DND-41 (cell line): ENCODE measurements at regions not wholly inside any gene's neighbourhood (a gene's known extent, or its start where the extent isn't known, plus 50 kb on each side); places are given as distances from the start of the nearest gene placed in this dataset.

Experiments
- ATAC-seq: fragments of 200-7000 bp; cut with Tn5 transposase; 3 replicates; pipeline ENCODE4 v1.9.1; 2021; ENCODE audit warnings: low read depth; ENCODE audit not compliant: insufficient read depth
- DNase-seq: peaks from one replicate; pipeline ENCODE4 v3.0.0-alpha.2; 2020
- H2AFZ ChIP-seq: 2 replicates; pipeline ENCODE4 v1.6.0; 2012; ENCODE audit warnings: low read depth, low read length
- H3K27ac ChIP-seq: 2 replicates; pipeline ENCODE4 v1.5.1; 2012; ENCODE audit warnings: low read length, inconsistent platforms
- H3K27me3 ChIP-seq: fragments of 200-600 bp; sonication (generic); 2 replicates; pipeline ENCODE4 v1.6.0; 2012; ENCODE audit warnings: low read length, mild to moderate bottlenecking, inconsistent platforms; ENCODE audit not compliant: insufficient read depth, poor library complexity
- H3K36me3 ChIP-seq: 2 replicates; pipeline ENCODE4 v1.5.1; 2012; ENCODE audit warnings: low read length, inconsistent platforms; ENCODE audit not compliant: insufficient read depth
- H3K4me1 ChIP-seq: 2 replicates; pipeline ENCODE4 v1.5.1; 2012; ENCODE audit warnings: mild to moderate bottlenecking, low read length; ENCODE audit not compliant: insufficient read depth
- H3K4me2 ChIP-seq: 2 replicates; pipeline ENCODE4 v1.6.0; 2012; ENCODE audit warnings: mild to moderate bottlenecking, moderate library complexity, low read length, inconsistent platforms; ENCODE audit not compliant: insufficient read depth
- H3K4me3 ChIP-seq, 2 experiments: fragments of 200-600 bp in 1 of 2; shearing (Covaris generic) in 1 of 2; 2 replicates each; pipeline ENCODE4 v1.5.1; 2012 to 2016; ENCODE audit warnings: inconsistent platforms in 2 of 2, low read length in 2 of 2, mild to moderate bottlenecking in 2 of 2, low read depth in 1 of 2, moderate library complexity in 1 of 2
- H3K79me2 ChIP-seq: 2 replicates; pipeline ENCODE4 v1.6.0; 2012; ENCODE audit warnings: low read length, inconsistent platforms; ENCODE audit not compliant: insufficient read depth
- H3K9ac ChIP-seq: 2 replicates; pipeline ENCODE4 v1.6.0; 2012; ENCODE audit warnings: low read depth, mild to moderate bottlenecking, inconsistent platforms, low read length, moderate library complexity
- H3K9me3 ChIP-seq: 2 replicates; pipeline ENCODE4 v1.5.1; 2012; ENCODE audit warnings: low read length, moderate library complexity, mild to moderate bottlenecking, inconsistent platforms; ENCODE audit not compliant: insufficient read depth, severe bottlenecking
- H4K20me1 ChIP-seq: 2 replicates; pipeline ENCODE4 v1.6.0; 2012; ENCODE audit warnings: low read length; ENCODE audit not compliant: insufficient read depth
- EZH2 ChIP-seq: IDR thresholded peaks from 3 replicates; pipeline ENCODE4 v1.6.1; 2012; ENCODE audit warnings: borderline replicate concordance, low read depth, mild to moderate bottlenecking, moderate library complexity, low read length, inconsistent platforms; ENCODE audit not compliant: severe bottlenecking
- TF ChIP-seq, protein P1 (sequence below): IDR thresholded peaks from 2 replicates; pipeline ENCODE4 v1.5.1; 2012; ENCODE audit warnings: borderline replicate concordance, low read length, moderate library complexity, mild to moderate bottlenecking; ENCODE audit not compliant: poor library complexity, severe bottlenecking; ENCODE audit errors: extremely low read depth

DNA sequence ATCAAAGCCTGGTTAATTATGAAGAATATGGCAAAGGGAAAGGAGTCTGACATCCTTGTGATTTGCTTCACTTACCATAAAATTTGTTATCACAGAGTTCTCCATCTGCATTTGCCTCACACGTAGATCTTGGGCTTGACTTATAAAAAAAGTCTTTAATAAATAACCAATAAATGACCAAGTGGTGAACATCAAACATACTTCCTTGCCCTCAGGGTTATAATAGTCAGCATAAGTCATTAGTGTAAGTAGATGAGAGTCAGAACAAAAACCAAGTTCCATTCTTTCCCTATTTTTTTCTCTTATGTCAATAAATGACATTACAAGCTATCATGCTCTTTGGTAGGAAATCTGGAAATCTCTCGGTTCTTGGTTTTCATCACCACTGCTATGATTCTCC, 635.4 kb upstream of the ATXN7L3B start:
- no peak overlapping the region for H3K9ac ChIP-seq
- H3K4me1 ChIP-seq, result no peaks in the 10 kb centered on the region
- H3K4me2 ChIP-seq, result no peak overlapping the region
- TF ChIP-seq, protein P1, sequence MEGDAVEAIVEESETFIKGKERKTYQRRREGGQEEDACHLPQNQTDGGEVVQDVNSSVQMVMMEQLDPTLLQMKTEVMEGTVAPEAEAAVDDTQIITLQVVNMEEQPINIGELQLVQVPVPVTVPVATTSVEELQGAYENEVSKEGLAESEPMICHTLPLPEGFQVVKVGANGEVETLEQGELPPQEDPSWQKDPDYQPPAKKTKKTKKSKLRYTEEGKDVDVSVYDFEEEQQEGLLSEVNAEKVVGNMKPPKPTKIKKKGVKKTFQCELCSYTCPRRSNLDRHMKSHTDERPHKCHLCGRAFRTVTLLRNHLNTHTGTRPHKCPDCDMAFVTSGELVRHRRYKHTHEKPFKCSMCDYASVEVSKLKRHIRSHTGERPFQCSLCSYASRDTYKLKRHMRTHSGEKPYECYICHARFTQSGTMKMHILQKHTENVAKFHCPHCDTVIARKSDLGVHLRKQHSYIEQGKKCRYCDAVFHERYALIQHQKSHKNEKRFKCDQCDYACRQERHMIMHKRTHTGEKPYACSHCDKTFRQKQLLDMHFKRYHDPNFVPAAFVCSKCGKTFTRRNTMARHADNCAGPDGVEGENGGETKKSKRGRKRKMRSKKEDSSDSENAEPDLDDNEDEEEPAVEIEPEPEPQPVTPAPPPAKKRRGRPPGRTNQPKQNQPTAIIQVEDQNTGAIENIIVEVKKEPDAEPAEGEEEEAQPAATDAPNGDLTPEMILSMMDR, result no peak
- no peak for TF ChIP-seq EZH2
- no peak overlapping the region for H2AFZ ChIP-seq
- H3K27ac ChIP-seq, result no peak overlapping the region
- no peaks in the 10 kb centered on the region for H3K9me3 ChIP-seq
- no peak overlapping the region for H3K4me3 ChIP-seq
- H3K79me2 ChIP-seq, result no peaks in the 10 kb centered on the region
- no peak for DNase-seq
- no peak for ATAC-seq
- no peaks in the 10 kb centered on the region for H4K20me1 ChIP-seq
- H3K36me3 ChIP-seq, result no peaks in the 10 kb centered on the region
- no peaks in the 10 kb centered on the region for H3K27me3 ChIP-seq

DNA sequence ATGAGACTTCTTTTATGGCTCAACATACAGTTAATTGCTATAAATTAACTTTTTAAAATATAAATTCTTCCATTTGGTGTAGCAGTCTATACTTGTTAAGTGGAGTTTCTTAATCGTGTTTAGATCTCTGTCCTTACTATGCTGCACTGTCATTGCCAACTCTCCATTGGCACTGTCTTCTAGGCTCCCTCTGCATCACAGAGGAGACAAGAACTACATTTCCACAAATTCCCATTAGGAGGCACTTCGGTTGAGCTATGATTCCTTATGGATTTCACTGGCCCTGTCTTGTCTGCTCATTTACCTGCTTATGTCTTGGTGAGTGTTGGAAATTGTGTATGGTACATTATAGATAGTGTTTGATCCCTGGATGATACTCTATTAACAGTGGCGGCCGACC, 630.9 kb upstream of the ATXN7L3B start:
- Histone ChIP-seq H3K4me2 (no peak overlapping the region), H3K9ac (no peak overlapping the region), H3K79me2 (no peaks in the 10 kb centered on the region), H3K4me3 (no peak overlapping the region), H3K27ac (no peak overlapping the region), H3K4me1 (no peaks in the 10 kb centered on the region), H3K27me3 (no peaks in the 10 kb centered on the region), H4K20me1 (no peaks in the 10 kb centered on the region), H2AFZ (no peak overlapping the region), H3K9me3 (no peaks in the 10 kb centered on the region), H3K36me3 (no peaks in the 10 kb centered on the region)
- TF ChIP-seq, protein P1, result no peak
- no peak for TF ChIP-seq EZH2
- no peak for ATAC-seq
- no peak for DNase-seq

DNA sequence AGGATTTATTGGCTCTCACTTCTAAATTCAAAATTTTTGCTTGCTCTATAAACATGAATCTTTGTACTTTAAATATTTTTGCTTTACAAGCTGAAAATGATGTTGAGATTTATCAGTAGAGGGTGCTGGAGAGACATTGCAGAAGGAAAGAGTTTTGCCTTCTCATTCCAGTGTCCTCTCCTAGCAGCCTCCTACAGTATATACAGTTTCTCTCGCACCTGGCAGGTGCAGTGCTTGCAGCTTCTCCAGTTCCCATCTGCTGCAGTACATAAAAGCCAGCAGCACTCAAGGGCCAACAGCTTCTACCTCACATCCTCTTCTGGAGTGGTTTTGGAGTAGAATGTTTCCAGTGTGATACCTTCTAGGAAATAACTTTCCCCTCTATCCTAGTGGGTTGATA, 601.8 kb upstream of the ATXN7L3B start:
- H3K9ac ChIP-seq, result no peak overlapping the region
- H4K20me1 ChIP-seq, result no peaks in the 10 kb centered on the region
- no peaks in the 10 kb centered on the region for H3K36me3 ChIP-seq
- no peaks in the 10 kb centered on the region for H3K9me3 ChIP-seq
- no peak overlapping the region for H3K4me2 ChIP-seq
- ATAC-seq, result no peak
- no peak overlapping the region for H2AFZ ChIP-seq
- H3K4me3 ChIP-seq, result no peak overlapping the region
- DNase-seq, result no peak
- H3K27ac ChIP-seq, result no peak overlapping the region
- no peak for TF ChIP-seq EZH2
- TF ChIP-seq, protein P1, result peak; percentile 25
- H3K27me3 ChIP-seq, result no peaks in the 10 kb centered on the region
- H3K79me2 ChIP-seq, result no peaks in the 10 kb centered on the region
- no peaks in the 10 kb centered on the region for H3K4me1 ChIP-seq
